ENCODE measurements at regions not wholly inside any gene's neighbourhood (a gene's known extent, or its start where the extent isn't known, plus 50 kb on each side); places are given as distances from the start of the nearest gene placed in this dataset.
"Not testable (repeated sequence)": the region's sequence is repeated elsewhere in the genome, so short reads cannot be mapped to it uniquely, and the experiment has no call there.

GRCh38 chr6:167546611-167547327, 221.9 kb downstream of the TTLL2 start:
- peak; percentile 53 for DNase-seq (ENCODE audit: low spot score)

DNA sequence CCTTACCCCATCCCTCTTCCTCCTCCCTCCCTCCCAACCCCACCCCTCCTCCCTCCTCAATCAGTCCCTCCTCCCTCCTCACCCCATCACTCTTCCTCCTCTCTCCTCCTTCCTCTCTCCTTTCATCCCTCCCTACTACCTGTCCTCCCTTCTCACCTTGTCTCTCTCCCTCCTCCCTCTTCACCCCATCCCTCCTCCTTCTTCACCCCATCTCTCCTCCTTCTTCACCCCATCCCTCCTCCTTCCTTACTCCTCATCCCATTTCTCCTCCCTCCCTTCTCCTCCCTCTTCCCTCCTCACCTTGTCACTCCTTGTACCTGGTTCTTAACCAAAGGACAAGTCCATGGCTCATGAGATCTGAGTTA, 222.4 kb downstream of the TTLL2 start:
- no peak for DNase-seq (ENCODE audit: low spot score)

DNA sequence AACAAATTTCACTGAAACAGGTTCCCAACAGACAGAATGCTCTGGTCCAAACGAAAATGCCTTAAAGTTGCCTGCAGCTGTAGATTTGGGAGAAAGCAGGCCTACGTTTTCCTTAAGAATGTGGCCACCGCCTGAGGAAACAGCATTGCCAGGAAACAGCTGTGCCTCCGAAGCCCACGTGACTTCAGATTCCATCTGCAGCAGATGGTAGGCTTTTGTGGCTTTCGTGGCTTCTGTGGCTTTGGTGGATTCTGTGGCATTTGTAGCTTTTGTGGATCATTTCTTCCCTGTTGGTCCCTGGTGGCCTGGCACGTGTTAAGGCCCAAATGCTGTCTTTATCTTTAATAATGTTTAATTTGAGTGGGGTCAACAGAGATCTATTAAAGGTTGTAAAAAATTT, 222.9 kb downstream of the TTLL2 start:
- DNase-seq (ENCODE audit: low spot score): no peak

GRCh38 chr6:167548451-167548850, 223.6 kb downstream of the TTLL2 start:
- DNase-seq (ENCODE audit: low spot score): no peak

DNA sequence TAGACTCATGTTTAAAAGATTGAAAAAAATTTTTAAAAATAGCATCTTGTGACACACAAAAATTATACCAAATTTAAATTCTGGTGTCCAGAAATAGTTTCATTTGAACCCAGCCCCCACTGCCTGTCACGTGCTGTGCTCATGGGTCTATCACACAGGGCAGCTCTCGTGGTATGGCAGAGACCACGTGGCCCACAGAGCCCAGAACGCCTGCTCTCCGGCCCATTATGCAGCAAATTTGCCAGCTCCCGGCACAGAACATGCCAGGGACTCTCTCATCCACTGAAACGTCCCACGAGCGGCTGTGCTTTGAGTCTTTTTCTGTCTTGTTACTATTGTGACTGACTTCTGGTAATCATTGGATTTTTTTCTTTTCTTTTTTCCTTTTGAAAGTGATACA, 224.3 kb downstream of the TTLL2 start:
- no peak for DNase-seq (ENCODE audit: low spot score)

DNA sequence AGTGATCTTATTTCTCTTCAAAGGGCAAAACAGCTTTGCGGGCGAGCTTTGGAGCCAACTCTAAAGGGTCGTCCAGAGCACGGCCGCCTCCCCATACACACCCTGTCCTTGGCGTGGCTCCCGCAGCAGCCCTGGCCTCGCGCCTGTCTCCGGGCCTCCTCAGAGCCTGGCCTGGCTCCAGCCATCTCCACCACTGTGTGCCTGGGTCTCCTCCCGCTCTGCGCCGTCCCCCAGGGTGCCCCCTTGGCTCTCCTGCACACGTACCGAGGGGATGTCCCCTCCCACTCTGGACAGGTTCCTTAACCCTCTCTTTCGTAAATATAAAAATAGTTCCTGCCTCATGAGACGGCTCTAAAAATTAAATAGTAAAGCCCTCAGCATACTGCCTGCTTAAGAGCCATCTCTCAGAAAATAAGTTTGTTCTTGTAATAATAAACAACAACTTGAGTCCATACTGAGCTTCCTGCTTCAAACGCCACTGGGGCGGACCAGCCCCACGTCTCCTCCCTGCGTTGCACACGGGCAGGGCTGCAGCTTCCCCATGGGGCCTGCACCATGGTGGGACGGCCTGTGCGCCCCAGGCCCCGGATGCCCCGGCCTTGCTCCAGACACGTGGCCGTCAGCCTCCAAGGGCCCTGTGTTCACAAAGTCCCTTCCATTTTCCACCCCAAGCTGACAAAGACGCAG, 226.2 kb downstream of the TTLL2 start:
- peak; percentile 93 for DNase-seq (ENCODE audit: low spot score)

DNA sequence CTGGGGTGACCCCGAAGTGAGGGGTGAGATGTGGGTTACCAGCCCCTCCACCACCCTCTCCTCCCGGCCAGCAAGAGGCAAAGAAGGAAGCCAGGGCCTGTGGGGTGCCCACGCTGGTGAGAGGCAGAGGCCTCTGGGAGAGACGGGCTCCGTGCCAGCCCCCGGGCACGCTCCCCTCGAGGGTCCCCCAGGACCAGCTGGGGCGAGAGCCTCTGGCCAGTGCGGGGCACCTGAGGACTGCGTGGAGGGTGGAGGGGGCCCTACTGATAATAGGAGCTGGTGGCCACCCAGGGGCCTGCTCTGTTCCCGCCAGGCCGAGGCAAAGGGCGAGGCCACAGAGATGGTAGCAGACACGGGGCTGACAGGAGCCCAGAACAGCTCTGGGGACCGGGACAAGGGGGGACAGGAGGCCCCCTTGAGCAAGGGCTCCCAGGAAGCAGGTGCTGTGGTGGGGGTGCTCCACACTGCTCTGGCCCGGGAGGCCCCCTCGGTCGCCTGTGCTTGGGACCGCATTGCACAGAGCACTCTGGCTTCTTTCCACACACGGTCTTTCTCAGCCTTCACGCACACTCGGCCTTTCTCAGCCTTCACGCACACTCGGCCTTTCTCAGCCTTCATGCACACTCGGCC, 226.9 kb downstream of the TTLL2 start:
- no peak for DNase-seq (ENCODE audit: low spot score)

DNA sequence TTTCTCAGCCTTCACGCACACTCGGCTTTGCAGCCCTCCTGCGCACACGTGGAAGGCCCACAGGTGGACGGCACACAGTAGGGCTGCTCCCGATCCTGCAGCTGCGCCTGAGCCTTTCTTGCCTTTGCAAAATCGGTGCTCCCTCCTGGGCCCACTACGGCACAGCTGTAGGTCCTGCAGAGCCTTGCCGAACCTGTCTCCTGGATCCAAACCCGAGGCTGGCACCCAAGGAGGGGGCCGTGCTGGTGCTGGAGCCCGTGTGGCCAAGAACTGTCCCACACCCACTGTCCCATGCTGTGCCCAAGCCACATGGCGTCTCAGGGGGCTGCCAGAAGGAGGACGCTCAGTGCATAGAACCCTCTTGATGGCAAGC, 227.4 kb downstream of the TTLL2 start:
- DNase-seq (ENCODE audit: low spot score): no peak

- DNase-seq (ENCODE audit: low spot score): no peak
Observed at GRCh38 chr6:167552961-167553735, 228.3 kb downstream of the TTLL2 start.

- DNase-seq (ENCODE audit: low spot score): no peak
Observed at GRCh38 chr6:167553736-167554119, 228.8 kb downstream of the TTLL2 start.

DNA sequence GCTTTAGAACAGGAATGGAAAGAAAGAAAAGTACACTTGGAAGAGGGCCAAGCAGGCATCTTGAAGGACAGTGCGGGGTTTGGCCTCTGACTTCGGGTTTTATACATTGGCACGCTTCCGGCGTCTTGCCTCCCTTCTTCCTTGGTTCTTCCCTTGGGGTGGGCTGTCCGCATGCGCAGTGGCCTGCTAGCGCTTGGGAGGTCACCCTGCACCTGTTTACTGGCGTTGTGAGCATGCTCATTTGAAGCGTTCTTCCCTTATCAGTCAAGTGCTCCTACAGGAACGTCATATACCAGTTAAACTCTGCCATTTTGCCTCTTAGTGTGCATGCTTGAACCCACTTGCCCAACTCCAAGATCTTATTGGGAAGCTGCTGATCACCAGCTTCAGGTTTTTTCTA, 230.0 kb downstream of the TTLL2 start:
- DNase-seq (ENCODE audit: low spot score): no peak

- no peak for DNase-seq (ENCODE audit: low spot score)
Observed at GRCh38 chr6:167555836-167556235, 230.9 kb downstream of the TTLL2 start.

DNA sequence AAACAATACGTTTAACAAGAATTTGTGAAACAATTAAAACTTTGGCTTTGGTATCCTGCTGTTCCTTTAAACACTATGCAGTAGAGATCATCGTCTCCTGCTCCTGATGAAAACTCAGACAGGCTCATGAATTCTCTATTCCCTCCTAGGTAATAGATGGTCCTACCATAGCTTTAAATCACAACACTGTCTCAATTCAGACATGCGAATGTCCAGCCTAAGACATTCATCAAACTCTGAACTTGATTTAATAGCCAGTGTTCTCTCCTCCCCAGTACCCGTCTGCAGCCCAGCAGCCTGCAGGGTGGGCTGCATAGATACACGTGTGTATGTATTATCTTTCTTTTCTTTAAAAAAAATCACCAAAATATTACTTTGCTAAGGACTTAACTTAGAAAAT, 232.8 kb downstream of the TTLL2 start:
- no peak for DNase-seq (ENCODE audit: low spot score)

- DNase-seq (ENCODE audit: low spot score): peak; percentile 10
Observed at GRCh38 chr6:167558246-167559177, 233.6 kb downstream of the TTLL2 start.

- peak; percentile 89 for DNase-seq (ENCODE audit: low spot score)
Observed at GRCh38 chr6:167559675-167560479, 235.0 kb downstream of the TTLL2 start.

DNA sequence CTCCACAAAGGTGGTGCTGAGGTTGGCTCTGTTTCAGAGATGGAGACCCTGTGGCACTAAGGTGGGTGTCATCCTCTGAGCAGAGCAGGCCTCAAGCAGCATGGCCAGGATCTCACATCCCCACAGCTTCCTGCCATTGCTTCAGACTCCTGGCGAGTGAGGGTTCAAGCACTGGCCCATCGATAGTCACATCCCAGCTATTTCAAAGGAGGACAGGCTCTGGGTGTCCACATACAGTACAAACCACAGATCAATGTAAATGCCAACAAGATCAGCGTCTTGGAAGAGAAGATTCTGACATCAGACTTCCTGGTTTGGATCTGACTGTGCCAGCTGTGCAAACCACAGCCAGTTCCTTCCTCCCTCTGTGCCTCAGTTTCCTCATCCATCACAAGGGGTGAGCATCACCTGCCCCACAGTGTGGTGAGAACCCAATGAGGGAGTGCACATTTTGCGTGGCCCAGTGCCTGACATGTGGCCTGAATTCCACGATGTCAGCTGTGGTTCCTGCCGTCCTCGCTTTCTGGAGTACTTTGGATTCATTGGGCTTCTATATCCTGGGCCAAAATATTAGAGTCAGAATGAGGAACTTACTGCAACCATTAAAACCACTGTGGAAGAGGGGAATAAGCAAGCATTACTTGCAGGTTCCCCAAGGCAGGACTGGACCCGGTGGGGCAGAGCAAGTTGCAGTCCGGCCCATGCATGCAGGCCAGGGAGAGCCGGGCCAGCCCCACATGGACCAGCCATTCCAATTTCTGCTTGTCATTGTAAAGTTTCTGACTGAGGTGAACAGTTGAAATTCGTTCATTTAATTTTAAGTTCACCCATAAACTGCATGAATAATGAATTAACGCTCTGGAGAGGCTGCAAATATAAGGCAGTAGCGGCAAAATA, 236.0 kb downstream of the TTLL2 start:
- no peak for DNase-seq (ENCODE audit: low spot score)

DNA sequence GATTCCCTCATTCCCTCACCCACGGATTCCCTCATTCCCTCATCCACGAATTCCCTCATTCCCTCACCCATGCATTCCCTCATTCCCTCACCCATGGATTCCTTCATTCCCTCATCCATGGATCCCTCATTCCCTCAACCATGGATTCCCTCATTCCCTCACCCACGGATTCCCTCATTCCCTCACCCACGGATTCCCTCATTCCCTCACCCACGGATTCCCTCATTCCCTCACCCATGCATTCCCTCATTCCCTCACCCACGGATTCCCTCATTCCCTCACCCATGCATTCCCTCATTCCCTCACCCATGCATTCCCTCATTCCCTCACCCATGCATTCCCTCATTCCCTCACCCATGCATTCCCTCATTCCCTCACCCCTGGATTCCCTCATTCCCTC, 238.0 kb downstream of the TTLL2 start:
- DNase-seq (ENCODE audit: low spot score): not testable (repeated sequence)

DNA sequence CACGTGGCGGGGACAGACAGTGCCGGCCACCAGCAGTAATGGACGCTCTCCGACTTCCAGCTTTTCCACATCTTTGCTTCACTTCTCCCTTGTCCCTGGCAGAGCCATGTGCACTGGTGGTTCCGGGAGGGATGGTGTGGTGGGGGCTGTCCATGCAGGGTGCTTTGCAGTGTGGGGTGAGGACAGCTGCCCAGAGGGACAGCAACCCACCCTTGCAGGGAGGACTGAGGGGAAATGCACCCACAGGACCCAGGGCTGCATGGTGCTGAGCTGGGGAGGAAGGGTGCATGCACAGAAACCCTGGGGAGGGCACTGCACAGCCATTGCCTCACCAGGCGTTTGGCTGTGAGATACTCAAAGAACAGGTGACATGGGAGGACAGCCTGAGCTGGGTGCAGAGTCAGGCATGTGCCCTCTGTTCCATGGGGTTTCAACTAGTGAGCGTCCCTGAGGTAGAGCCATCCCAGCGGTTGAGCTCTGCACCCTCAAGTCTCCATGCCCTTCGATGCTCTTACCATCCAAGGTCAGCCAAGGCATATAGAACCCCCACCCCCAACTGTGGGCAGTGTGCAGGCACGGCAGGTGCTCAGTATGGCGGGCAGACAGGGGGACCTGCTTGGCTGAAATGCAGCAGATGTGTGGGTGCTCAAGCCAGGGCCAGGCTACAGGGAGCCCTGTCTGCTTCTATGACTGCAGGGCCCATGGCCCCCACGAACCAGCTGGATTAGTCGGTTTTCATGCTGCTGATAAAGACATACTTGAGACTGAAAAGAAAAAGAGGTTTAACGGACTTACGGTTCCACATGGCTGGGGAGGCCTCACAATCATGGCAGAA, 239.7 kb downstream of the TTLL2 start:
- DNase-seq (ENCODE audit: low spot score): no peak

DNA sequence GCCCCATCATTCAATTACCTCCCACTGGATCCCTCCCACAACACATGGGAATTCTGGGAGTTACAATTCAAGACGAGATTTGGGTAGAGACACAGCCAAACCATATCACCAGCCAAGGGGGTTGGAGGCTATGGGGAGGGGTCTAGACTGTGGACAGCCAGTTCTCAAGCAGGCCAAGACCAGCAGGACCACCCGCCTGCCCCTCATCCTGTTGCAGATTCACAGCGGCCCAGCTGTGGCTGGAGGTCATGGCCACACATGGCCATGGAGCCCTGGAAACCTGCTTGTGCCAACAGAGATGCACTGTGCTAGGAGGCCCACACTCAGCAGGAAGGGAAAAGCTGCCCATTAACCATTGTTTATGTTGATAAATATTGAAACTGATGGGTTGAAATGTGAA, 240.5 kb downstream of the TTLL2 start:
- no peak for DNase-seq (ENCODE audit: low spot score)
